ENCODE measurements at regions not wholly inside any gene's neighbourhood (a gene's known extent, or its start where the extent isn't known, plus 50 kb on each side); places are given as distances from the start of the nearest gene placed in this dataset.

- no peak for TF ChIP-seq CTCF (IDR thresholded peaks at IDR 0.05; ENCODE audit: low read depth, low read length)
- DNase-seq (ENCODE audit: extremely low read depth, low read depth): no peak
These were observed 179.1 kb upstream of the DKK2 start for GRCh38 chr4:107215222-107215621.

GRCh38 chr4:107213880-107214279 lies 177.8 kb upstream of the DKK2 start:
- no peak for TF ChIP-seq CTCF (IDR thresholded peaks at IDR 0.05; ENCODE audit: low read depth, low read length)
- DNase-seq (ENCODE audit: extremely low read depth, low read depth): no peak

GRCh38 chr4:107213410-107213809 lies 177.3 kb upstream of the DKK2 start:
- DNase-seq (ENCODE audit: extremely low read depth, low read depth): no peak
- TF ChIP-seq CTCF (IDR thresholded peaks at IDR 0.05; ENCODE audit: low read depth, low read length): no peak

- DNase-seq (ENCODE audit: extremely low read depth, low read depth): no peak
- TF ChIP-seq CTCF (IDR thresholded peaks at IDR 0.05; ENCODE audit: low read depth, low read length): no peak
These were observed 176.5 kb upstream of the DKK2 start for GRCh38 chr4:107212565-107212964.

GRCh38 chr4:107210450-107211239 lies 174.5 kb upstream of the DKK2 start:
- DNase-seq (ENCODE audit: extremely low read depth, low read depth): no peak
- TF ChIP-seq CTCF (IDR thresholded peaks at IDR 0.05; ENCODE audit: low read depth, low read length): no peak

GRCh38 chr4:107203733-107204132 lies 167.6 kb upstream of the DKK2 start:
- TF ChIP-seq CTCF (IDR thresholded peaks at IDR 0.05; ENCODE audit: low read depth, low read length): no peak
- no peak for DNase-seq (ENCODE audit: extremely low read depth, low read depth)

GRCh38 chr4:107202744-107203143 lies 166.6 kb upstream of the DKK2 start:
- no peak for TF ChIP-seq CTCF (IDR thresholded peaks at IDR 0.05; ENCODE audit: low read depth, low read length)
- no peak for DNase-seq (ENCODE audit: extremely low read depth, low read depth)

All from AG09319 (cell line).